GM08714 (cell line): ENCODE measurements at regions not wholly inside any gene's neighbourhood (a gene's known extent, or its start where the extent isn't known, plus 50 kb on each side); places are given as distances from the start of the nearest gene placed in this dataset.
"Not testable (repeated sequence)": the region's sequence is repeated elsewhere in the genome, so short reads cannot be mapped to it uniquely, and the experiment has no call there.

Experiments used
- H3K4me3 ChIP-seq: fragments of 200-500 bp; sonication (Bioruptor generic); 2 replicates; pipeline ENCODE4 v1.5.1; 2014; ENCODE audit warnings: mild to moderate bottlenecking, low read length, inconsistent platforms
- ZNF274 ChIP-seq: IDR thresholded peaks from 2 replicates; pipeline ENCODE4 v1.6.1; 2012; ENCODE audit warnings: mild to moderate bottlenecking, low read depth, low read length

DNA sequence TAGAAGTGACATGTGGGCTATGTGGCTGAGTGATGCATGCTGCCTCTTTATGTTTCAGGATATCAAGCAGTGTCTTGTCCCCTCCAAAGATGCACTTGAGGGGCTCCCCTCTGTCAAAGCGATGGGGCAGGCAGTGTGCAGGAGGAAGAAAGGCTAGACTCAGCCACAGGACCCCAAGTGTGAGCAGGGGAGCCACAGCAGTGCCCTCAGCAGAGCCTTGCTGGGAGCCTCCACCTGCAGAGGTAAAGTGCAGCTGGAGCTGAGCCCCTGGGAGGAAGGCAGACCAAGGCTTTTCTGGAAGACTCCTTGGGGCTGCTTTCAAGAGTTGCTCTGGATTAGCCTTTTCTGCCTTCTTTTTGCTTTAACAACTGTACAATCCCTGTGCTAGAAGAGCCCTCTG is 247.3 kb downstream of the DLEU7 start:
- no peak for TF ChIP-seq ZNF274
- H3K4me3 ChIP-seq = no peak overlapping the region

GRCh38 chr13:50596776-50597203 is 246.7 kb downstream of the DLEU7 start:
- TF ChIP-seq ZNF274 = no peak
- no peak overlapping the region for H3K4me3 ChIP-seq

GRCh38 chr13:50598338-50598737 is 245.2 kb downstream of the DLEU7 start:
- no peak for TF ChIP-seq ZNF274
- H3K4me3 ChIP-seq = no peak overlapping the region

GRCh38 chr13:50599046-50599445 is 244.4 kb downstream of the DLEU7 start:
- no peak overlapping the region for H3K4me3 ChIP-seq
- no peak for TF ChIP-seq ZNF274

DNA sequence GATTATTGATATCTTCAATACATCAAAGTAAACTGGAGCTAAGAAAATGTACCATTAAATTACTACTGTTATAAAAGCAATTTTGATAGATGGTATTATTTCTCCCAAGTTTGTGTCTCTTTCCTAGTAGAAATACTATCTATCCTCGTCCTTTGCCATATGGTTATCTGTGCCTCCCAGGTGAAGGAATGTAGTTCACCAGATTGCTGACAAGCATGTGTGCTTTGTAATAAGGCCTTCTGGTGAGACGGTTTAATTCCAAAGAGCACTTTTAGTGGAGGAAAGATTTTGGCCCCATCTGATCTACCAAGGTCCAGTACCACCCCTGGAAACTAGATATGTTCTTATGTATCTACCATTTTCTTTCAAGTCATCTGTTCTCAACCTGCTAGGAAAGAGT is 243.6 kb downstream of the DLEU7 start:
- H3K4me3 ChIP-seq = no peak overlapping the region
- TF ChIP-seq ZNF274 = no peak

DNA sequence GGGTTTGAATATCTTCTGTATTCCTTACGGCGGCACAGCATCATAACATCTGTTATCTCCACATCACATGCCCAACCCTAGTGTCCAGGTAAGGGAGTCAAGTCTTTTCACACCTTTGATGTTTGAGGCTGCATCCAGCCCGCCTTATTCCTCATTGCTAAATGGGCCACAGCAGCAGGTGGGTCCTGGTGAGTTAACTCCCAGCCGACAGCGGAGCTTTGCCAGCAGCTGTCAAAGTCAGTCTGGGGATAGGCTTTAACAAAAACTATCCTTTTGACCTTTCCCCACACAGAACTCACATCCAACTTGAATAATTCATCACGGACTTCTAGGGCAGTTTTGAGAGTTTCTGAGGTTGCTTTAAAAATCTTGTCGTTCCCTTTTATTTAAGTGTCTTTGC is 235.1 kb downstream of the DLEU7 start:
- TF ChIP-seq ZNF274 = no peak
- H3K4me3 ChIP-seq = no peak overlapping the region

GRCh38 chr13:50609011-50609410 is 234.5 kb downstream of the DLEU7 start:
- no peak for TF ChIP-seq ZNF274
- H3K4me3 ChIP-seq = no peak overlapping the region

GRCh38 chr13:50610238-50610637 is 233.3 kb downstream of the DLEU7 start:
- no peak for TF ChIP-seq ZNF274
- no peak overlapping the region for H3K4me3 ChIP-seq

DNA sequence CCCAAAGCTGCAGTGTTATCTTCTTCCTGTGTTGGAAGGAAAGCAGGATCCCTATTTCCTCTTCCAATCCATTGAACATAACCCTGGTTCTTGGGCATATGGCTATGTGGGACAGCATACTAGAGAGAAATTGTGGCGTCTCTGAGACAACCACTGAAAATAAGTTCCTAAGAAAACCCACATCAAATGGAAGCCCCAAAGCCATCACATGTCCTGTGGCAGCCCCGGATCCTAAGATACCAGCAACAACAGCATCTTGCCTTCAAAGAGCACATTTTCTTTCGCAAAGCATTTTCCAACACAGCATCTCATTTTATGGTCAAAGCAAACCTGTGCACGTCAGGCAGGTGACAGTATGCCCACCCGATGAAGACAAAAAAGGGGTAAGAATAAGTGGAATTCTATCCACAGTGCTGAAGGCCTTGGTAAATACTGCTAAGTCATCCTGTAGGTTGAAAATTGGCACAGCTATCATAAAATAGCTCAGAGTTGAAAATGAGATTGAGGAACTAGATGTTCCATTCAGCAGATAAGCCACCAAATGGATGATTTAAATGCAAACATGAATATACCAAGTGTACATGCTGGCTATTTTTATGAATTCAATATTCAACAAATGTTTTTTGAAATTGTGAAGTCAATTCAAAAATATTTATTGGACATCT is 232.2 kb downstream of the DLEU7 start:
- H3K4me3 ChIP-seq = no peak overlapping the region
- no peak for TF ChIP-seq ZNF274

DNA sequence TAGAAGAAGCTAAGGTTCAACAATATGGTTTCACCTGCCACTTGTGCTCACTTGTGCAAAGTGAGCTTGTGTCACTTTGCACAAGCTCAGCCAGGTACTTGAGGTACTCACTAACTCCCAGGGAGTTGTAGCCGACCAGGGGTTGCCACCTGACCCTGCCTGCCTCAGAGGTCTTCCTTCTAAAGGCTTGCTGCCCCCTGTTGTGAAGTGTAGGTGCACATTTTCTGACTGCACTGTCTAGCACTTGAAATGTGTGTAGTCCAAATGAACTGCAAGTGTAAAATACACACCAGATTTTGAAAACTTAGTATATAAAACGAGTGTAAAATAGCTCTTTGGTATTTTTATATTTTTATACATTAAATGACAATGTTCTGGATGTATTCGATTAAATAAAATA is 230.8 kb downstream of the DLEU7 start:
- TF ChIP-seq ZNF274 = no peak
- H3K4me3 ChIP-seq = no peak overlapping the region

- no peak for TF ChIP-seq ZNF274
- H3K4me3 ChIP-seq = no peak overlapping the region
Observed at GRCh38 chr13:50613356-50613831, 230.1 kb downstream of the DLEU7 start.

- no peak overlapping the region for H3K4me3 ChIP-seq
- no peak for TF ChIP-seq ZNF274
Observed at GRCh38 chr13:50615234-50615633, 228.3 kb downstream of the DLEU7 start.

DNA sequence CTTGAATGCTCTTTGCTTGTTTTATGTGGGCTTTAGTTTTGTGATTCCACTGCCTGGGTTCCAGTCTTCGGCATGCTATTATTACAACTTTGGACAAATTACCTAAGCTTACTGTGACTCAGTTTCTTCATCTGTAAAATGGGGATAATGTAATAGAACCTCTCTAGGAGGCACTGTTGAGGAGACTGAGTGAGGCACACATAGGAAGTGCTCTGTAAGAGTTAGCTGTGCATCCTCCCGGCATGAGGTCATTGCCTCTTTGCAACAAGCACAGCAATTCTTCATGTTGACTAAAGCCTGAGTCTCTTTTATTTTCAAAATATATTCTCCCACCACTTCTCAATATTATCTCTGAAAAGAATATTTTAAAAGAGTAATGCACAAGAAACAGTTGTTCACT is 227.4 kb downstream of the DLEU7 start:
- H3K4me3 ChIP-seq = no peak overlapping the region
- no peak for TF ChIP-seq ZNF274

GRCh38 chr13:50617134-50617721 is 226.3 kb downstream of the DLEU7 start:
- TF ChIP-seq ZNF274 = no peak

GRCh38 chr13:50618206-50618605 is 225.3 kb downstream of the DLEU7 start:
- H3K4me3 ChIP-seq = no peak overlapping the region
- TF ChIP-seq ZNF274 = no peak

More at GRCh38 chr13:50617134-50617721, 226.3 kb downstream of the DLEU7 start:
- H3K4me3 ChIP-seq = no peak overlapping the region

GRCh38 chr13:50626101-50626547 is 217.4 kb downstream of the DLEU7 start:
- TF ChIP-seq ZNF274 = no peak
- H3K4me3 ChIP-seq = no peak overlapping the region

DNA sequence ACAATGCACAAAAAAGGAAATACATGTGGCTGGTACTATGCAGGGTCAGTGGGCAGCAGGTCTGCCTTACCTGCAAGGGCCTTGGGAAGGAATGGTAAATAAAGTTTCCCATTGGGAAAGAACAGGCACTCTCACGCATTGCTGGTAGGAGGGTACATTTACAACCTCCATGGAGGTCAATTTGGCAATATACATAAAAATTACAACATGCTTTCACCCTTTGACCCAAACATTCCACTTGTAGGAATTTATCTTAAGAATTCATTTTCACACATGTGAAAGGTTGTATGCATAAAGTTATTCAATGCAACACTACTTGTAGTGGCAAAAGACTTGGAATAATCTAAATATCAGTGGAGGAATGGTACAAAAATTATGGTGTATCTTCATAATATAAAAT is 216.4 kb downstream of the DLEU7 start:
- no peak overlapping the region for H3K4me3 ChIP-seq
- TF ChIP-seq ZNF274 = no peak

GRCh38 chr13:50628512-50628911 is 215.0 kb downstream of the DLEU7 start:
- not testable (repeated sequence) for H3K4me3 ChIP-seq
